Liver (tissue), 8 donors: ENCODE measurements at regions not wholly inside any gene's neighbourhood (a gene's known extent, or its start where the extent isn't known, plus 50 kb on each side); places are given as distances from the start of the nearest gene placed in this dataset.
A peak's percentile ranks its signal among the peaks of the same experiment; 100 is the strongest.
"Not testable (repeated sequence)": the region's sequence is repeated elsewhere in the genome, so short reads cannot be mapped to it uniquely, and the experiment has no call there.

ENCODE experiments used
- DNase-seq: peaks from one replicate; pipeline ENCODE4 v3.0.0-alpha.2; 2017; ENCODE audit warnings: low spot score
- H3K27ac ChIP-seq, 2 donors: one replicate each; pipeline ENCODE4 v1.7.0; 2013; ENCODE audit warnings: inconsistent platforms in 2 of 2, low read length in 2 of 2, control low read depth in 1 of 2, low read depth in 1 of 2, mild to moderate bottlenecking in 1 of 2
- H3K27me3 ChIP-seq, 4 donors: one replicate each; pipeline versions ENCODE4 v1.6.1 to v1.7.0; 2013; ENCODE audit warnings: low read length in 3 of 4, inconsistent platforms in 1 of 4, mild to moderate bottlenecking in 1 of 4, moderate library complexity in 1 of 4; ENCODE audit not compliant: control insufficient read depth in 4 of 4, insufficient read depth in 4 of 4
- H3K36me3 ChIP-seq, 4 donors: one replicate each; pipeline versions ENCODE4 v1.6.1 to v1.7.0; 2013; ENCODE audit warnings: low read length in 3 of 4, mild to moderate bottlenecking in 3 of 4, low read depth in 1 of 4, moderate library complexity in 1 of 4; ENCODE audit not compliant: control insufficient read depth in 4 of 4, insufficient read depth in 3 of 4
- H3K4me1 ChIP-seq, 4 donors: one replicate each; pipeline versions ENCODE4 v1.6.1 to v1.7.0; 2013; ENCODE audit warnings: low read length in 3 of 4, mild to moderate bottlenecking in 3 of 4, moderate library complexity in 1 of 4; ENCODE audit not compliant: control insufficient read depth in 4 of 4, insufficient read depth in 4 of 4
- H3K4me3 ChIP-seq, 3 donors: one replicate each; pipeline versions ENCODE4 v1.6.1 to v1.7.0; 2013; ENCODE audit warnings: low read length in 3 of 3, control low read depth in 1 of 3, low read depth in 1 of 3, mild to moderate bottlenecking in 1 of 3
- H3K9ac ChIP-seq, 2 donors: one replicate each; pipeline ENCODE4 v1.7.0; 2013; ENCODE audit warnings: low read length in 2 of 2, mild to moderate bottlenecking in 2 of 2, moderate library complexity in 2 of 2, control low read depth in 1 of 2, low read depth in 1 of 2
- H3K9me3 ChIP-seq, 4 donors: one replicate each; pipeline versions ENCODE4 v1.6.1 to v1.7.0; 2013; ENCODE audit warnings: low read length in 3 of 4; ENCODE audit not compliant: control insufficient read depth in 4 of 4
- CTCF ChIP-seq: fragments of 150-350 bp; IDR thresholded peaks from 2 replicates; pipeline ENCODE4 v1.5.1; 2017; ENCODE audit warnings: improper control_type of control experiment, low read depth, low read length; ENCODE audit not compliant: missing input control
- EGR1 ChIP-seq, 2 donors: IDR thresholded peaks; 2 replicates each; pipeline ENCODE4 v1.6.1; 2016 to 2018; ENCODE audit warnings: antibody characterized with exemption in 2 of 2, low read depth in 2 of 2
- FOXA1 ChIP-seq: IDR thresholded peaks from 2 replicates; pipeline ENCODE4 v1.6.1; 2016; ENCODE audit warnings: antibody characterized with exemption
- FOXA2 ChIP-seq: IDR thresholded peaks from 2 replicates; pipeline ENCODE4 v1.6.1; 2016; ENCODE audit warnings: antibody characterized with exemption
- HNF4A ChIP-seq, 2 donors: conservative IDR thresholded peaks; 2 replicates each; pipeline ENCODE4 v1.6.1; 2016; ENCODE audit warnings: antibody characterized with exemption in 2 of 2, mild to moderate bottlenecking in 2 of 2
- JUND ChIP-seq, 2 donors: IDR thresholded peaks; 2 replicates each; pipeline ENCODE4 v1.6.1; 2016; ENCODE audit warnings: antibody characterized with exemption in 2 of 2
- MAX ChIP-seq: IDR thresholded peaks from 2 replicates; pipeline ENCODE4 v1.6.1; 2016; ENCODE audit warnings: antibody characterized with exemption
- NR2F2 ChIP-seq: IDR thresholded peaks from 2 replicates; pipeline ENCODE4 v1.6.1; 2016; ENCODE audit warnings: antibody characterized with exemption
- RAD21 ChIP-seq, 2 donors: IDR thresholded peaks; 2 replicates each; pipeline ENCODE4 v1.6.1; 2016; ENCODE audit warnings: antibody characterized with exemption in 2 of 2, mild to moderate bottlenecking in 2 of 2
- REST ChIP-seq: IDR thresholded peaks from 2 replicates; pipeline ENCODE4 v1.6.1; 2016; ENCODE audit warnings: antibody characterized with exemption, mild to moderate bottlenecking
- RXRA ChIP-seq, 2 donors: IDR thresholded peaks; 2 replicates each; pipeline ENCODE4 v1.6.1; 2017 to 2018; ENCODE audit warnings: antibody characterized with exemption in 2 of 2, mild to moderate bottlenecking in 1 of 2
- SP1 ChIP-seq: IDR thresholded peaks from 2 replicates; pipeline ENCODE4 v1.6.1; 2018; ENCODE audit warnings: antibody characterized with exemption, mild to moderate bottlenecking
- YY1 ChIP-seq: IDR thresholded peaks from 2 replicates; pipeline ENCODE4 v1.6.1; 2016; ENCODE audit warnings: antibody characterized with exemption, mild to moderate bottlenecking
- WGBS: extraction: QIAGEN DNeasy Blood & Tissue Kit; methylation state at CpG from one replicate; pipeline ENCODE4 v1.1.7; 2013; 5-methylcytosine and 5-hydroxymethylcytosine counted together
- donor health status: healthy.
- donor health status: healthy.
- donor health status: healthy.
- donor health status: healthy.
- donor health status: healthy.

GRCh38 chr2:111264956-111265355 is 144.2 kb downstream of the BCL2L11 start:
- H3K27ac ChIP-seq, H3K4me3 ChIP-seq, H3K9ac ChIP-seq, H3K27me3 ChIP-seq, H3K4me1 ChIP-seq, H3K9me3 ChIP-seq, DNase-seq, H3K36me3 ChIP-seq: not testable (repeated sequence)
- WGBS, result 94% methylated on average over 9 of the region's 11 CpGs

GRCh38 chr2:111266556-111266955 is 145.8 kb downstream of the BCL2L11 start:
- H3K9me3 ChIP-seq, H3K4me1 ChIP-seq, H3K36me3 ChIP-seq, H3K4me3 ChIP-seq, H3K27me3 ChIP-seq, DNase-seq, H3K9ac ChIP-seq: not testable (repeated sequence)
- WGBS, result 86% methylated on average over 6 of the region's 6 CpGs
- H3K27ac ChIP-seq, result peak overlapping the region; percentile 20 to 61

- not testable (repeated sequence) for H3K4me1 ChIP-seq, H3K9me3 ChIP-seq, DNase-seq, H3K9ac ChIP-seq, H3K27me3 ChIP-seq, H3K4me3 ChIP-seq, H3K36me3 ChIP-seq
- TF ChIP-seq YY1 (peak; percentile 36), CTCF (peak; percentile 14), RXRA (IDR thresholded peaks at IDR 0.05) (peak; percentile 83 to 90), HNF4A (conservative IDR thresholded peaks at IDR 0.05) (peak; percentile 60 to 64), MAX (peak; percentile 30), JUND (IDR thresholded peaks at IDR 0.05) (peak in 1 of 2 donors; percentile 35), SP1 (peak; percentile 72), FOXA2 (peak; percentile 15), RAD21 (IDR thresholded peaks at IDR 0.05) (peak; percentile 63 to 75), REST (peak; percentile 18), FOXA1 (peak; percentile 38), NR2F2 (peak; percentile 87), EGR1 (IDR thresholded peaks at IDR 0.05; ENCODE audit: low read depth in 2 of 2) (peak in 1 of 2 donors; percentile 57)
- 18% methylated on average over 14 of the region's 14 CpGs for WGBS
- H3K27ac ChIP-seq, result peak overlapping the region; percentile 41 to 61
Observed at GRCh38 chr2:111267038-111267437, 146.3 kb downstream of the BCL2L11 start.

GRCh38 chr2:111269761-111270323 is 149.1 kb downstream of the BCL2L11 start:
- H3K27me3 ChIP-seq, H3K4me1 ChIP-seq, H3K9ac ChIP-seq, DNase-seq, H3K36me3 ChIP-seq, H3K27ac ChIP-seq, H3K9me3 ChIP-seq, H3K4me3 ChIP-seq: not testable (repeated sequence)
- WGBS, result 100% methylated on average over 1 of the region's 4 CpGs

GRCh38 chr2:111270569-111270968 is 149.9 kb downstream of the BCL2L11 start:
- not testable (repeated sequence) for H3K27me3 ChIP-seq, H3K9me3 ChIP-seq, DNase-seq, H3K4me1 ChIP-seq, H3K36me3 ChIP-seq, H3K4me3 ChIP-seq, H3K27ac ChIP-seq, H3K9ac ChIP-seq
- 97% methylated on average over 2 of the region's 3 CpGs for WGBS
